ENCODE measurements at regions not wholly inside any gene's neighbourhood (a gene's known extent, or its start where the extent isn't known, plus 50 kb on each side); places are given as distances from the start of the nearest gene placed in this dataset.
"Not testable (repeated sequence)": the region's sequence is repeated elsewhere in the genome, so short reads cannot be mapped to it uniquely, and the experiment has no call there.

GRCh38 chr9:66720845-66721244 is 179.7 kb upstream of the ZNF658 start:
- H3K4me1 ChIP-seq; H3K4me3 ChIP-seq; H3K36me3 ChIP-seq (replicated peaks in 1 of 2; ENCODE audit: insufficient read depth in 1 of 2, low read depth in 2 of 2); intact Hi-C loops (cut with DNase I); H3K27ac ChIP-seq; H3K27me3 ChIP-seq; DNase-seq; H3K9me3 ChIP-seq; ATAC-seq: not testable (repeated sequence)
- no CpG with 5 or more reads among the region's 4 CpGs for WGBS, 2 donors

GRCh38 chr9:66727540-66727939 is 173.0 kb upstream of the ZNF658 start:
- H3K4me1 ChIP-seq; H3K36me3 ChIP-seq (replicated peaks in 1 of 2; ENCODE audit: insufficient read depth in 1 of 2, low read depth in 2 of 2); intact Hi-C loops (cut with DNase I); DNase-seq; H3K27ac ChIP-seq; H3K27me3 ChIP-seq; H3K9me3 ChIP-seq; H3K4me3 ChIP-seq: not testable (repeated sequence)
- peak; percentile 71 for ATAC-seq

GRCh38 chr9:66736686-66737085 is 163.8 kb upstream of the ZNF658 start:
- DNase-seq; H3K4me1 ChIP-seq; H3K27me3 ChIP-seq; ATAC-seq; H3K4me3 ChIP-seq; H3K27ac ChIP-seq; H3K36me3 ChIP-seq (replicated peaks in 1 of 2; ENCODE audit: insufficient read depth in 1 of 2, low read depth in 2 of 2); H3K9me3 ChIP-seq; intact Hi-C loops (cut with DNase I): not testable (repeated sequence)

- H3K27me3 ChIP-seq; ATAC-seq; H3K4me1 ChIP-seq; intact Hi-C loops (cut with DNase I); DNase-seq; H3K9me3 ChIP-seq; H3K36me3 ChIP-seq (replicated peaks in 1 of 2; ENCODE audit: insufficient read depth in 1 of 2, low read depth in 2 of 2); H3K4me3 ChIP-seq; H3K27ac ChIP-seq: not testable (repeated sequence)
- 100% methylated on average over 1 of the region's 1 CpG for WGBS, 2 donors
These were observed 162.1 kb upstream of the ZNF658 start for GRCh38 chr9:66738418-66738817.

- ATAC-seq; H3K9me3 ChIP-seq; H3K27ac ChIP-seq; DNase-seq; H3K27me3 ChIP-seq; H3K36me3 ChIP-seq (replicated peaks in 1 of 2; ENCODE audit: insufficient read depth in 1 of 2, low read depth in 2 of 2); H3K4me3 ChIP-seq; H3K4me1 ChIP-seq; intact Hi-C loops (cut with DNase I): not testable (repeated sequence)
- no CpG with 5 or more reads among the region's 4 CpGs for WGBS, 2 donors
These were observed 160.4 kb upstream of the ZNF658 start for GRCh38 chr9:66740136-66740535.

GRCh38 chr9:66745846-66746245 is 154.7 kb upstream of the ZNF658 start:
- DNase-seq; intact Hi-C loops (cut with DNase I); H3K36me3 ChIP-seq (replicated peaks in 1 of 2; ENCODE audit: insufficient read depth in 1 of 2, low read depth in 2 of 2); H3K9me3 ChIP-seq; H3K4me1 ChIP-seq; H3K4me3 ChIP-seq; ATAC-seq; H3K27me3 ChIP-seq; H3K27ac ChIP-seq: not testable (repeated sequence)
- 92% methylated on average over 7 of the region's 27 CpGs; no CpG with 5 or more reads in 1 of the 2 donors for WGBS, 2 donors

GRCh38 chr9:66752324-66752923 is 148.1 kb upstream of the ZNF658 start:
- H3K36me3 ChIP-seq (replicated peaks in 1 of 2; ENCODE audit: insufficient read depth in 1 of 2, low read depth in 2 of 2); H3K9me3 ChIP-seq; H3K4me1 ChIP-seq; DNase-seq; intact Hi-C loops (cut with DNase I); H3K27me3 ChIP-seq; H3K27ac ChIP-seq; ATAC-seq; H3K4me3 ChIP-seq: not testable (repeated sequence)
- 81 to 96% methylated on average over 6 to 7 of the region's 15 CpGs for WGBS, 2 donors

GRCh38 chr9:66759825-66760492 is 140.6 kb upstream of the ZNF658 start:
- H3K4me1 ChIP-seq; H3K27me3 ChIP-seq; DNase-seq; H3K27ac ChIP-seq; H3K4me3 ChIP-seq; intact Hi-C loops (cut with DNase I); ATAC-seq; H3K36me3 ChIP-seq (replicated peaks in 1 of 2; ENCODE audit: insufficient read depth in 1 of 2, low read depth in 2 of 2); H3K9me3 ChIP-seq: not testable (repeated sequence)
- 46% methylated on average over 3 of the region's 7 CpGs; no CpG with 5 or more reads in 1 of the 2 donors for WGBS, 2 donors

GRCh38 chr9:66764799-66765493 is 135.6 kb upstream of the ZNF658 start:
- H3K9me3 ChIP-seq; H3K27ac ChIP-seq; H3K27me3 ChIP-seq; H3K36me3 ChIP-seq (replicated peaks in 1 of 2; ENCODE audit: insufficient read depth in 1 of 2, low read depth in 2 of 2); H3K4me1 ChIP-seq; H3K4me3 ChIP-seq; DNase-seq; intact Hi-C loops (cut with DNase I); ATAC-seq: not testable (repeated sequence)
- WGBS, 2 donors = no CpG with 5 or more reads among the region's 3 CpGs

GRCh38 chr9:66765531-66765930 is 135.0 kb upstream of the ZNF658 start:
- intact Hi-C loops (cut with DNase I); H3K9me3 ChIP-seq; DNase-seq; H3K4me3 ChIP-seq; ATAC-seq; H3K27ac ChIP-seq; H3K27me3 ChIP-seq; H3K36me3 ChIP-seq (replicated peaks in 1 of 2; ENCODE audit: insufficient read depth in 1 of 2, low read depth in 2 of 2); H3K4me1 ChIP-seq: not testable (repeated sequence)
- WGBS, 2 donors = 86% methylated on average over 1 of the region's 2 CpGs; no CpG with 5 or more reads in 1 of the 2 donors

GRCh38 chr9:66771504-66771903 is 129.0 kb upstream of the ZNF658 start:
- H3K27ac ChIP-seq; H3K4me1 ChIP-seq; H3K4me3 ChIP-seq; H3K9me3 ChIP-seq; DNase-seq; ATAC-seq; H3K27me3 ChIP-seq; intact Hi-C loops (cut with DNase I); H3K36me3 ChIP-seq (replicated peaks in 1 of 2; ENCODE audit: insufficient read depth in 1 of 2, low read depth in 2 of 2): not testable (repeated sequence)
- WGBS, 2 donors = no CpG with 5 or more reads among the region's 2 CpGs

GRCh38 chr9:66774618-66775017 is 125.9 kb upstream of the ZNF658 start:
- H3K4me3 ChIP-seq; H3K27ac ChIP-seq; H3K36me3 ChIP-seq (replicated peaks in 1 of 2; ENCODE audit: insufficient read depth in 1 of 2, low read depth in 2 of 2); intact Hi-C loops (cut with DNase I); DNase-seq; ATAC-seq; H3K9me3 ChIP-seq; H3K27me3 ChIP-seq; H3K4me1 ChIP-seq: not testable (repeated sequence)
- WGBS, 2 donors = 87 to 93% methylated on average over 6 of the region's 8 CpGs

Data from body of pancreas (tissue), 4 donors.